Glutamatergic neuron (in vitro differentiated cells): ENCODE measurements at regions not wholly inside any gene's neighbourhood (a gene's known extent, or its start where the extent isn't known, plus 50 kb on each side); places are given as distances from the start of the nearest gene placed in this dataset.
"Not testable (repeated sequence)": the region's sequence is repeated elsewhere in the genome, so short reads cannot be mapped to it uniquely, and the experiment has no call there.

Experiments used
- DNase-seq: peaks from one replicate; pipeline ENCODE4 v3.0.0; 2022
- H3K27ac Mint-ChIP-seq: one replicate; pipeline ENCODE4 v1.8.0; 2020; ENCODE audit warnings: mild to moderate bottlenecking, mixed read lengths, inconsistent platforms; ENCODE audit not compliant: unreplicated experiment
- H3K27me3 Mint-ChIP-seq: one replicate; pipeline ENCODE4 v1.8.0; 2020; ENCODE audit warnings: mild to moderate bottlenecking, moderate library complexity, mixed read lengths, inconsistent platforms; ENCODE audit not compliant: unreplicated experiment
- H3K36me3 Mint-ChIP-seq: one replicate; pipeline ENCODE4 v1.8.0; 2020; ENCODE audit warnings: mild to moderate bottlenecking, mixed read lengths, inconsistent platforms; ENCODE audit not compliant: unreplicated experiment
- H3K4me1 Mint-ChIP-seq: one replicate; pipeline ENCODE4 v1.8.0; 2020; ENCODE audit warnings: mild to moderate bottlenecking, low read depth, mixed read lengths, inconsistent platforms; ENCODE audit not compliant: unreplicated experiment
- H3K4me3 Mint-ChIP-seq: one replicate; pipeline ENCODE4 v1.8.0; 2020; ENCODE audit warnings: mild to moderate bottlenecking, mixed read lengths, inconsistent platforms; ENCODE audit not compliant: unreplicated experiment
- H3K9me3 Mint-ChIP-seq: one replicate; pipeline ENCODE4 v1.8.0; 2020; ENCODE audit warnings: mild to moderate bottlenecking, moderate library complexity, mixed read lengths, inconsistent platforms; ENCODE audit not compliant: unreplicated experiment
- TF ChIP-seq, protein P1 (sequence below): fragments of 200-600 bp; sonication (generic); IDR thresholded peaks from one replicate; pipeline ENCODE4 v1.5.0; 2021; ENCODE audit not compliant: partially characterized antibody, unreplicated experiment

DNA sequence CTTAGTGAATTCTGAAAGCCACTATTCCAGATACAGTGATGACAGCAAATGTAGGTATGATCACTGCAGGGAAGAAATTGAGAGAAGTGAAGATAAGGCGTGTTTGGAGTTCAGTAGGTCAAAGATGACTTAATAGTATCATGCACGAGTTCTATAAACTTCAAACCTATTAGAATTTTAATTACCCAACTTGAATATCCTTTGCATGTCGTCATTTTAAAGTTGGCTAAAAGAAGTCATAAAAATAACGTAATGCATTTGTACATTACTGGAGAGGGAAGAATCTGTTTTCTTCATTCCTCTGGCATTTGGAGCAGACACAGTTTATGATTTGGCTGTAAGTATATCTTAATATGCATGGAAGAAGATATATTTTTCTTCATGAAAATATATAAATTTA lies 68.6 kb upstream of the MXRA5 start:
- TF ChIP-seq, protein P1, sequence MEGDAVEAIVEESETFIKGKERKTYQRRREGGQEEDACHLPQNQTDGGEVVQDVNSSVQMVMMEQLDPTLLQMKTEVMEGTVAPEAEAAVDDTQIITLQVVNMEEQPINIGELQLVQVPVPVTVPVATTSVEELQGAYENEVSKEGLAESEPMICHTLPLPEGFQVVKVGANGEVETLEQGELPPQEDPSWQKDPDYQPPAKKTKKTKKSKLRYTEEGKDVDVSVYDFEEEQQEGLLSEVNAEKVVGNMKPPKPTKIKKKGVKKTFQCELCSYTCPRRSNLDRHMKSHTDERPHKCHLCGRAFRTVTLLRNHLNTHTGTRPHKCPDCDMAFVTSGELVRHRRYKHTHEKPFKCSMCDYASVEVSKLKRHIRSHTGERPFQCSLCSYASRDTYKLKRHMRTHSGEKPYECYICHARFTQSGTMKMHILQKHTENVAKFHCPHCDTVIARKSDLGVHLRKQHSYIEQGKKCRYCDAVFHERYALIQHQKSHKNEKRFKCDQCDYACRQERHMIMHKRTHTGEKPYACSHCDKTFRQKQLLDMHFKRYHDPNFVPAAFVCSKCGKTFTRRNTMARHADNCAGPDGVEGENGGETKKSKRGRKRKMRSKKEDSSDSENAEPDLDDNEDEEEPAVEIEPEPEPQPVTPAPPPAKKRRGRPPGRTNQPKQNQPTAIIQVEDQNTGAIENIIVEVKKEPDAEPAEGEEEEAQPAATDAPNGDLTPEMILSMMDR = no peak
- peaks cover 2% of the 10 kb centered on the region for H3K9me3 Mint-ChIP-seq
- H3K27ac Mint-ChIP-seq = no peak overlapping the region
- no peaks in the 10 kb centered on the region for H3K4me1 Mint-ChIP-seq
- H3K4me3 Mint-ChIP-seq = no peak overlapping the region
- H3K27me3 Mint-ChIP-seq = no peaks in the 10 kb centered on the region
- H3K36me3 Mint-ChIP-seq = no peaks in the 10 kb centered on the region
- DNase-seq = no peak

DNA sequence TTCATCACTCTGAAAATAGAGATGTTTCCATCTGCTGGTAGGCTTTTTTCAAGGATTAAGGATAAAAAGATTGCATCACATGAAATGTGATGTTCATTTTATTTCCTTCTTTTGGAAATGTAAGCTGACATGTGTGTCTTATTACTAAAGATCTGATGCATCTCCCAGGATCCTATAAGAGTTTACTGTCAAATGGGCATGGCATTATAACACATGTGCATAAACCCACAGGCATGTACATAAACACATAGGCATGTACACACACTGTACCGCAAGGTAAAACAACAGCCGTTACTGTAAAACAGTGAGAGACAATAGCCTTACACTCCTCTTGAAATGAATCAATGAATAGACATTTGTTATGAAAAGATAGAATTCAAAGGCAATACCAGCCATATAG lies 65.2 kb upstream of the MXRA5 start:
- H3K9me3 Mint-ChIP-seq, H3K27ac Mint-ChIP-seq, DNase-seq, H3K27me3 Mint-ChIP-seq, H3K36me3 Mint-ChIP-seq, H3K4me3 Mint-ChIP-seq, H3K4me1 Mint-ChIP-seq: not testable (repeated sequence)

DNA sequence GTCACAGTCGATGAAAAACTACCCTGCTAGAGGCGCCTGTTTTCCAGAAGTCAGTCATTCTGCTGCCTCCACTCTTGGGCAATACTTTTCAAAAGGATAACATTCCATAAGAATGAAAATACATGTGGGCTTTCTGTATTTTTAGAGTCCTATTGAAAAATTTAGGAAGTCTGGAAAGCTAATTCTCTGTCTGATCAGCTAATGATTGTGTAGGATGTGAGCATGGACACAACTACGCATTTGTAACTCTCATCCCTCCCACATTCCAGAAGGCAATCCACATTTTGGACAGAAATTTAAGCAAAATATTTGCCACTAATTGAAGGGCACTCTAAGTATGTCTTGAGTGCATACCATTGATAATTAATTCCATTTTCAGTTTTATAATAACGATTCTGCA lies 63.5 kb upstream of the MXRA5 start:
- not testable (repeated sequence) for H3K36me3 Mint-ChIP-seq, H3K9me3 Mint-ChIP-seq, H3K27ac Mint-ChIP-seq, DNase-seq, H3K4me1 Mint-ChIP-seq, H3K27me3 Mint-ChIP-seq, H3K4me3 Mint-ChIP-seq

DNA sequence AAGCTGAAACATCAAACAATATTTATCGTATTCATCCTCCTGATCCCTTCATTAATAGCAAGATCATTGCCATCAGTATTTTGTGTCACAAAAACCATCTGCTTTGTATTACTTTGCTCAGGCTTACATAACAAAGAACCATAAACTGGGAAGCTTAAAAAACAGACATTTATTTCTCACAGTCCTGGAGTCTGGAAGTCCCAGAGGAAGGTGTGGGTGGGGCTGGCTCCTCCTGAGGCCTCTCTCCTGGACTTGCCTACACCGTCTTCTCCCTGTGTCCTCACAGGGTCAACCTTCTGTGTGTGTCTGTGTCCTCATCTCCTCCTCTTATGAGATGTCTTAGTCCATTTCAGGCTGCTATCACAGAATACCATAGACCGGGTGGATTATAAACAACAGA lies 61.3 kb upstream of the MXRA5 start:
- H3K9me3 Mint-ChIP-seq = no peaks in the 10 kb centered on the region
- TF ChIP-seq, protein P1 = no peak
- H3K36me3 Mint-ChIP-seq = no peaks in the 10 kb centered on the region
- DNase-seq = no peak
- H3K27ac Mint-ChIP-seq = no peak overlapping the region
- H3K4me3 Mint-ChIP-seq = no peak overlapping the region
- H3K27me3 Mint-ChIP-seq = no peaks in the 10 kb centered on the region
- no peaks in the 10 kb centered on the region for H3K4me1 Mint-ChIP-seq

DNA sequence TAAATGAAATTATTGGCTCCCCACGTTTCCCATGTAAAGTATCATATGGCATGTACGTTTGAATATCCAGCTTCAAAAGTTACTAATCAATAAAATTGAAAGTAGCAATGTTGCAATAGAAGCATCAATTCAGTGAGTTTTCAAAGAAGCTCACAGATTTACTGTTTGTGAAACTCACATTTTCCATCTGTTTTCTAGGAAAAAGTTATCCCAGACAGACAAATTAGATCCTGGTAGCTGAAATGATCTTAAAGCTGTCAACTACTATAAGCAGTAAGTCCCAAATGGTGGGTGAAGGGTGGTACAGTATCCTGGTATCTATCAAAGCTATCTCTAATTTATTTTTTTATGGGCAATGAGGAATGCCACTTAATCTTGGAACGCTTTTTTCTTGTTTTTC lies 60.7 kb upstream of the MXRA5 start:
- Mint-ChIP-seq H3K27ac (no peak overlapping the region), H3K9me3 (no peaks in the 10 kb centered on the region), H3K4me3 (no peak overlapping the region), H3K36me3 (no peaks in the 10 kb centered on the region), H3K4me1 (no peaks in the 10 kb centered on the region), H3K27me3 (no peaks in the 10 kb centered on the region)
- no peak for DNase-seq
- TF ChIP-seq, protein P1 = no peak

DNA sequence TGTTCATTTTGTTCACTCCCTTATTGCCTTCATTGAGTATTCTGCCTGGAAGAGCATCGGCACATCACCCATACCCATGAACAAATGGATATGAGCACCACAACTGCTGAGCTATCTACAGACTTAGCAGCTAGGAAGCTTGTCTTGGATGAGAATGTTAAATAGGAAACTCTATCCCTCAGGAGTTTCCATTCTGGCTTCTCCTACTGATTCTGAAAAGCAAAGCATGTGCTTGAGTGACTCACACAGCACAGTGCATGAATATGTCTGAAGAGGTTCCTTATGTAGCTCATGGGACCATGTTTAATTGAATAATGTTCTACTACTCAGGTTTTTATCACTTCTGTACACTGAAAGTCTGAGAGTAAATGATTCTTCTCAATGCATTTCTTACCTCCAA lies 57.3 kb upstream of the MXRA5 start:
- H3K4me1 Mint-ChIP-seq = no peaks in the 10 kb centered on the region
- H3K36me3 Mint-ChIP-seq = no peaks in the 10 kb centered on the region
- H3K4me3 Mint-ChIP-seq = no peak overlapping the region
- TF ChIP-seq, protein P1 = no peak
- no peaks in the 10 kb centered on the region for H3K9me3 Mint-ChIP-seq
- H3K27me3 Mint-ChIP-seq = no peaks in the 10 kb centered on the region
- no peak for DNase-seq
- no peak overlapping the region for H3K27ac Mint-ChIP-seq
